Neural cell (in vitro differentiated cells): ENCODE measurements at regions not wholly inside any gene's neighbourhood (a gene's known extent, or its start where the extent isn't known, plus 50 kb on each side); places are given as distances from the start of the nearest gene placed in this dataset.

ENCODE experiments used
- H2AFZ ChIP-seq: fragments of 200-600, 300-800 bp; sonication (generic), shearing (Covaris generic); 2 replicates; pipeline ENCODE4 v1.6.0; 2014; ENCODE audit warnings: low read depth, mild to moderate bottlenecking, antibody characterized with exemption, low read length, moderate library complexity
- H3F3A ChIP-seq: fragments of 200-600 bp; shearing (Covaris generic); 2 replicates; pipeline ENCODE4 v1.6.1; 2016; ENCODE audit warnings: mild to moderate bottlenecking, moderate library complexity, mixed read lengths, antibody characterized with exemption, low read length; ENCODE audit not compliant: insufficient read depth, poor library complexity, severe bottlenecking
- H3K27ac ChIP-seq: fragments of 200-600, 300-800 bp; sonication (generic), shearing (Covaris generic); 2 replicates; pipeline ENCODE4 v1.5.1; 2014; ENCODE audit warnings: mild to moderate bottlenecking, low read length, moderate library complexity
- H3K27me3 ChIP-seq: fragments of 300-800, 200-600 bp; sonication (generic), shearing (Covaris generic); 2 replicates; pipeline ENCODE4 v1.6.0; 2014; ENCODE audit warnings: mild to moderate bottlenecking, low read depth, low read length, moderate library complexity; ENCODE audit not compliant: insufficient read depth
- H3K36me3 ChIP-seq: fragments of 300-800, 200-600 bp; sonication (generic), shearing (Covaris generic); 2 replicates; pipeline ENCODE4 v1.5.1; 2014; ENCODE audit warnings: mild to moderate bottlenecking, antibody characterized with exemption, low read length, moderate library complexity; ENCODE audit not compliant: insufficient read depth
- H3K4me2 ChIP-seq: fragments of 300-800, 200-600 bp; sonication (generic), shearing (Covaris generic); 2 replicates; pipeline ENCODE4 v1.6.0; 2014; ENCODE audit warnings: mild to moderate bottlenecking, low read length
- H3K4me3 ChIP-seq: fragments of 300-800, 200-600 bp; sonication (generic), shearing (Covaris generic); 2 replicates; pipeline ENCODE4 v1.5.1; 2014; ENCODE audit warnings: mild to moderate bottlenecking, low read length, moderate library complexity
- H3K79me2 ChIP-seq: fragments of 200-600 bp; shearing (Covaris generic); replicated peaks from 2 replicates; pipeline ENCODE4 v1.6.0; 2014; ENCODE audit warnings: mild to moderate bottlenecking, low read length, moderate library complexity; ENCODE audit not compliant: insufficient read depth
- H3K9ac ChIP-seq: fragments of 300-800, 200-600 bp; sonication (generic), shearing (Covaris generic); 2 replicates; pipeline ENCODE4 v1.6.1; 2016; ENCODE audit warnings: mild to moderate bottlenecking, low read length, mixed read lengths
- H3K9me2 ChIP-seq: fragments of 200-600 bp; shearing (Covaris generic); 2 replicates; pipeline ENCODE4 v1.6.1; 2016; ENCODE audit warnings: mild to moderate bottlenecking, low read length, mixed read lengths; ENCODE audit not compliant: insufficient read depth
- H3K9me3 ChIP-seq: fragments of 200-600, 300-800 bp; sonication (generic), shearing (Covaris generic); 2 replicates; pipeline ENCODE4 v1.6.1; 2016; ENCODE audit warnings: mild to moderate bottlenecking, mixed run types, low read length, moderate library complexity, mixed read lengths
- H4K20me1 ChIP-seq: fragments of 200-600 bp; shearing (Covaris generic); 2 replicates; pipeline ENCODE4 v1.6.1; 2016; ENCODE audit warnings: mild to moderate bottlenecking, mixed run types; ENCODE audit not compliant: insufficient read depth
- EP300 ChIP-seq: fragments of 450-650 bp; conservative IDR thresholded peaks from 2 replicates; pipeline ENCODE4 v1.6.1; 2014; ENCODE audit warnings: antibody characterized with exemption, mild to moderate bottlenecking, moderate library complexity; ENCODE audit not compliant: poor library complexity, severe bottlenecking
- EZH2 ChIP-seq: fragments of 200-600, 300-800 bp; shearing (Covaris generic), sonication (generic); IDR thresholded peaks from 2 replicates; pipeline ENCODE4 v1.6.1; 2014; ENCODE audit warnings: antibody characterized with exemption, low read length, borderline replicate concordance, mild to moderate bottlenecking; ENCODE audit not compliant: insufficient read depth, poor library complexity, severe bottlenecking
- MXI1 ChIP-seq: fragments of 450-650 bp; conservative IDR thresholded peaks from 2 replicates; pipeline ENCODE4 v1.6.1; 2014; ENCODE audit warnings: antibody characterized with exemption, mild to moderate bottlenecking; ENCODE audit not compliant: poor library complexity, severe bottlenecking
- POLR2AphosphoS5 ChIP-seq: IDR thresholded peaks from 2 replicates; pipeline ENCODE4 v1.6.1; 2012
- RAD21 ChIP-seq: fragments of 450-650 bp; conservative IDR thresholded peaks from 2 replicates; pipeline ENCODE4 v1.6.1; 2014; ENCODE audit warnings: antibody characterized with exemption, mild to moderate bottlenecking, moderate library complexity
- SMC3 ChIP-seq: fragments of 450-650 bp; conservative IDR thresholded peaks from 2 replicates; pipeline ENCODE4 v1.6.1; 2014; ENCODE audit warnings: antibody characterized with exemption, mild to moderate bottlenecking, moderate library complexity; ENCODE audit not compliant: poor library complexity
- TAF1 ChIP-seq: IDR thresholded peaks from 2 replicates; pipeline ENCODE4 v1.6.1; 2012; ENCODE audit warnings: low read depth
- TF ChIP-seq, protein P1 (sequence below): fragments of 450-650 bp; IDR thresholded peaks from 2 replicates; pipeline ENCODE4 v1.5.1; 2014; ENCODE audit warnings: antibody characterized with exemption, mild to moderate bottlenecking, moderate library complexity; ENCODE audit not compliant: poor library complexity, severe bottlenecking
- TF ChIP-seq, protein P2 (sequence below): IDR thresholded peaks from 2 replicates; pipeline ENCODE4 v1.6.1; 2012; ENCODE audit warnings: borderline replicate concordance

DNA sequence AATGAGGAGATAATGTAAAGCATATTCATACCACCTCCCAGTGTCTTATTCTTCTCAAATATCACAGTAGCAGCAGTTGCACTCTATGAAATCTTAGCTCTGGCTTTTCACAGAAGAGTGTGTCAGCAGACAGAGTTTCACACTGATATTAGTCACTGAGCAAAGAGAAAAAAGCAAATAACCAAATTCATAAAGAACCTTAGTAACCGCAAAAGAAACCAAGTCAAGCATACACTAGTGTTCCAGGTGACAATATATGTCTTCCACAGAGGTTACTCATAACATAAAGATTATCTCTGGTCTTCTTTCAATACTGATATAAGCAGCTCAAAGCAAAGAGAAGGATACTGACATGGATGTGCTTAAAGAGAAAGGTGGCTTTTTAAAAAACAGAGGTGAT lies 181.7 kb upstream of the EDNRA start:
- Histone ChIP-seq H3K9ac (no peak overlapping the region), H2AFZ (no peak overlapping the region), H3K79me2 (no peaks in the 10 kb centered on the region), H3K4me2 (no peak overlapping the region), H3K9me2 (no peaks in the 10 kb centered on the region), H3K27ac (no peak overlapping the region), H4K20me1 (no peaks in the 10 kb centered on the region), H3K9me3 (no peaks in the 10 kb centered on the region), H3F3A (no peaks in the 10 kb centered on the region), H3K36me3 (no peaks in the 10 kb centered on the region), H3K27me3 (no peaks in the 10 kb centered on the region), H3K4me3 (no peak overlapping the region)
- no peak for TF ChIP-seq TAF1
- TF ChIP-seq EP300 = no peak
- TF ChIP-seq MXI1 = no peak
- no peak for TF ChIP-seq EZH2
- TF ChIP-seq, protein P1, sequence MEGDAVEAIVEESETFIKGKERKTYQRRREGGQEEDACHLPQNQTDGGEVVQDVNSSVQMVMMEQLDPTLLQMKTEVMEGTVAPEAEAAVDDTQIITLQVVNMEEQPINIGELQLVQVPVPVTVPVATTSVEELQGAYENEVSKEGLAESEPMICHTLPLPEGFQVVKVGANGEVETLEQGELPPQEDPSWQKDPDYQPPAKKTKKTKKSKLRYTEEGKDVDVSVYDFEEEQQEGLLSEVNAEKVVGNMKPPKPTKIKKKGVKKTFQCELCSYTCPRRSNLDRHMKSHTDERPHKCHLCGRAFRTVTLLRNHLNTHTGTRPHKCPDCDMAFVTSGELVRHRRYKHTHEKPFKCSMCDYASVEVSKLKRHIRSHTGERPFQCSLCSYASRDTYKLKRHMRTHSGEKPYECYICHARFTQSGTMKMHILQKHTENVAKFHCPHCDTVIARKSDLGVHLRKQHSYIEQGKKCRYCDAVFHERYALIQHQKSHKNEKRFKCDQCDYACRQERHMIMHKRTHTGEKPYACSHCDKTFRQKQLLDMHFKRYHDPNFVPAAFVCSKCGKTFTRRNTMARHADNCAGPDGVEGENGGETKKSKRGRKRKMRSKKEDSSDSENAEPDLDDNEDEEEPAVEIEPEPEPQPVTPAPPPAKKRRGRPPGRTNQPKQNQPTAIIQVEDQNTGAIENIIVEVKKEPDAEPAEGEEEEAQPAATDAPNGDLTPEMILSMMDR = no peak
- no peak for TF ChIP-seq POLR2AphosphoS5
- no peak for TF ChIP-seq SMC3
- no peak for TF ChIP-seq RAD21
- TF ChIP-seq, protein P2, sequence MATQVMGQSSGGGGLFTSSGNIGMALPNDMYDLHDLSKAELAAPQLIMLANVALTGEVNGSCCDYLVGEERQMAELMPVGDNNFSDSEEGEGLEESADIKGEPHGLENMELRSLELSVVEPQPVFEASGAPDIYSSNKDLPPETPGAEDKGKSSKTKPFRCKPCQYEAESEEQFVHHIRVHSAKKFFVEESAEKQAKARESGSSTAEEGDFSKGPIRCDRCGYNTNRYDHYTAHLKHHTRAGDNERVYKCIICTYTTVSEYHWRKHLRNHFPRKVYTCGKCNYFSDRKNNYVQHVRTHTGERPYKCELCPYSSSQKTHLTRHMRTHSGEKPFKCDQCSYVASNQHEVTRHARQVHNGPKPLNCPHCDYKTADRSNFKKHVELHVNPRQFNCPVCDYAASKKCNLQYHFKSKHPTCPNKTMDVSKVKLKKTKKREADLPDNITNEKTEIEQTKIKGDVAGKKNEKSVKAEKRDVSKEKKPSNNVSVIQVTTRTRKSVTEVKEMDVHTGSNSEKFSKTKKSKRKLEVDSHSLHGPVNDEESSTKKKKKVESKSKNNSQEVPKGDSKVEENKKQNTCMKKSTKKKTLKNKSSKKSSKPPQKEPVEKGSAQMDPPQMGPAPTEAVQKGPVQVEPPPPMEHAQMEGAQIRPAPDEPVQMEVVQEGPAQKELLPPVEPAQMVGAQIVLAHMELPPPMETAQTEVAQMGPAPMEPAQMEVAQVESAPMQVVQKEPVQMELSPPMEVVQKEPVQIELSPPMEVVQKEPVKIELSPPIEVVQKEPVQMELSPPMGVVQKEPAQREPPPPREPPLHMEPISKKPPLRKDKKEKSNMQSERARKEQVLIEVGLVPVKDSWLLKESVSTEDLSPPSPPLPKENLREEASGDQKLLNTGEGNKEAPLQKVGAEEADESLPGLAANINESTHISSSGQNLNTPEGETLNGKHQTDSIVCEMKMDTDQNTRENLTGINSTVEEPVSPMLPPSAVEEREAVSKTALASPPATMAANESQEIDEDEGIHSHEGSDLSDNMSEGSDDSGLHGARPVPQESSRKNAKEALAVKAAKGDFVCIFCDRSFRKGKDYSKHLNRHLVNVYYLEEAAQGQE = no peak

DNA sequence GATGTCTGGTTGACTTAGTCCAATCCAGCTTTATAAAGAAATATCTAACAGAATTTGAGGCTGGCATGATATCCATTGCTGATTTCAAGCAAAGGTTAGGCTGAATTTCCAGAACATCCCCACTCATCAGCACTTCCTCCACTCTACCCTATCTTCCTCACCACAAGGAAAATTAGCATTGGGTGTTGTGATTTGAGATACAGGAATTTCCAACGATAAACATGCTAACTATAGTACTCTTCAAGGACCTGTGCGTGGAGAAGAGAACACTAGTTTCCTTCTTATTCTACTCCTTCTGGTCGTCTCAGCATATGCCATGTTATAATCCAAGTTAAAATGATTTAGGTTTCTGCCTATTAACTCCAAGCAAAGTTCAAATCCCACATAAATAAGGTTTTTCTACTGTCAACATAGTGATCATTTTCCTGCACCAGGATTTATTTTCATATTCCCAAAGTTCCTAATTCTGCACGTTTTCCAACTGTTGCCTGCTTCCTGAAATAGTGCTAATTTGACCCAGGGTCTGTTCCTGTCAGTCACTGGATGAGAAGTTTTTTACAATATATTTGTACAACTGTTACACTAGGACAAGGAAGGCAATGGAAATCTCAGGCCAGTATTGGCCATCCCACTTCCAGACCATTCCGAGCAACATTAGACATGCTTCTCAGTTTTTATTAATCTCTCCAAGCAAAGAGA lies 177.6 kb upstream of the EDNRA start:
- Histone ChIP-seq H3K79me2 (no peaks in the 10 kb centered on the region), H3K36me3 (no peaks in the 10 kb centered on the region), H2AFZ (no peak overlapping the region), H3K4me2 (no peak overlapping the region), H3K27me3 (no peaks in the 10 kb centered on the region), H3K4me3 (no peak overlapping the region), H3K9ac (no peak overlapping the region), H3K9me3 (no peaks in the 10 kb centered on the region), H3K9me2 (no peaks in the 10 kb centered on the region), H4K20me1 (no peaks in the 10 kb centered on the region), H3F3A (no peaks in the 10 kb centered on the region), H3K27ac (no peak overlapping the region)
- no peak for TF ChIP-seq SMC3
- TF ChIP-seq EP300 = no peak
- no peak for TF ChIP-seq RAD21
- no peak for TF ChIP-seq MXI1
- no peak for TF ChIP-seq TAF1
- TF ChIP-seq, protein P2 = no peak
- no peak for TF ChIP-seq EZH2
- TF ChIP-seq, protein P1 = no peak
- TF ChIP-seq POLR2AphosphoS5 = no peak
